ENCODE measurements at regions not wholly inside any gene's neighbourhood (a gene's known extent, or its start where the extent isn't known, plus 50 kb on each side); places are given as distances from the start of the nearest gene placed in this dataset.
"Not testable (repeated sequence)": the region's sequence is repeated elsewhere in the genome, so short reads cannot be mapped to it uniquely, and the experiment has no call there.

DNA sequence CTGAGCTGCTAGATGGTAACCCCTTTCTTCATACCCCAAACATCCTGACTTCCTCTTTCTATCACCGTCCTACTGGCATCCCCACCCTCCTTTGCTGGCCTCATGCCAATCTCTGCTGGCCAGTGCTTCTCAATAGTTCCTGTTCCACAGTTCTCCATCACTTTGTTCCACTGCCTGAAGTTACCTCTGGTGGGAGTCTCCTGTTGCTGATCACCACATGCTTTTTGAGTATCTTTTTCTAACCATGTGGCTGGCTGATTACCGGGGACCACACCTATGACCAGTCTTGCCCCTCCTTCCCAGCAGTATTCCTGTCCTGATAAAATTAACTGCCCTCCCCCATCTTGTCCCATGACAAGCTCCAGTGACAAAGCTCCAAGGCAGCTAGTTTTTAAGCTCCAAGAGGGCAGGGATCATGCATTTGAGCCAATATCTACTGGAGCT lies 380.4 kb upstream of the CCL2 start:
- DNase-seq (ENCODE audit: low spot score in 2 of 2): peak in 1 of 2 donors; percentile 20
- no peak overlapping the region for H3K4me3 ChIP-seq
- H3K9me3 ChIP-seq: no peaks in the 10 kb centered on the region
- H3K36me3 ChIP-seq: no peaks in the 10 kb centered on the region
- H3K4me1 ChIP-seq: no peaks in the 10 kb centered on the region
- TF ChIP-seq POLR2A (IDR thresholded peaks at IDR 0.05) (no peak), EP300 (IDR thresholded peaks at IDR 0.05) (no peak)
- TF ChIP-seq, protein P1, sequence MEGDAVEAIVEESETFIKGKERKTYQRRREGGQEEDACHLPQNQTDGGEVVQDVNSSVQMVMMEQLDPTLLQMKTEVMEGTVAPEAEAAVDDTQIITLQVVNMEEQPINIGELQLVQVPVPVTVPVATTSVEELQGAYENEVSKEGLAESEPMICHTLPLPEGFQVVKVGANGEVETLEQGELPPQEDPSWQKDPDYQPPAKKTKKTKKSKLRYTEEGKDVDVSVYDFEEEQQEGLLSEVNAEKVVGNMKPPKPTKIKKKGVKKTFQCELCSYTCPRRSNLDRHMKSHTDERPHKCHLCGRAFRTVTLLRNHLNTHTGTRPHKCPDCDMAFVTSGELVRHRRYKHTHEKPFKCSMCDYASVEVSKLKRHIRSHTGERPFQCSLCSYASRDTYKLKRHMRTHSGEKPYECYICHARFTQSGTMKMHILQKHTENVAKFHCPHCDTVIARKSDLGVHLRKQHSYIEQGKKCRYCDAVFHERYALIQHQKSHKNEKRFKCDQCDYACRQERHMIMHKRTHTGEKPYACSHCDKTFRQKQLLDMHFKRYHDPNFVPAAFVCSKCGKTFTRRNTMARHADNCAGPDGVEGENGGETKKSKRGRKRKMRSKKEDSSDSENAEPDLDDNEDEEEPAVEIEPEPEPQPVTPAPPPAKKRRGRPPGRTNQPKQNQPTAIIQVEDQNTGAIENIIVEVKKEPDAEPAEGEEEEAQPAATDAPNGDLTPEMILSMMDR (IDR thresholded peaks at IDR 0.05): no peak
- WGBS, 2 donors: 51 to 62% methylated on average over 2 of the region's 2 CpGs
- no peak overlapping the region for H3K27ac ChIP-seq
- no peaks in the 10 kb centered on the region for H3K27me3 ChIP-seq

DNA sequence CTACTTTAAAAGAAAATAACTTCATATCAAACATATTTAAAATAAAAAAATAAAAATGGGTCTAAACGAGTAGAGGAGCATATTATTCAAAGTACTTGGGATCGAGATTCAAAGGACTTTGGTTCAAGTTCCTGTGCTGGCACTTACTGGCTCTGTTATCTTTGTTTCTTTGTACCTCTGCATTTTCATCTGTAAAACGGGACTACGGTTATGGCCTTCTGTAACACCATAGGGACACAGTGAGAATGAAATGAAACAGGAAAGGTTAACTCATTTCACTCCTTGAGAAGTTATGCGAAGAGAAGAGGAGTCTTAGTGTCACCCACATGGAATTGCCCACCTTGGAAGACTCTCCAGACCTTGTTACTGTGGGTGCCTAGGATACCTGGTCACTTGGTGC lies 379.1 kb upstream of the CCL2 start:
- Histone ChIP-seq H3K36me3 (no peaks in the 10 kb centered on the region), H3K27me3 (no peaks in the 10 kb centered on the region), H3K4me1 (no peaks in the 10 kb centered on the region), H3K9me3 (no peaks in the 10 kb centered on the region), H3K27ac (no peak overlapping the region), H3K4me3 (no peak overlapping the region)
- no peak for DNase-seq (ENCODE audit: low spot score in 2 of 2)
- WGBS, 2 donors: 74 to 76% methylated on average over 5 of the region's 5 CpGs
- TF ChIP-seq, protein P1 (IDR thresholded peaks at IDR 0.05): no peak
- no peak for TF ChIP-seq EP300 (IDR thresholded peaks at IDR 0.05)
- TF ChIP-seq POLR2A (IDR thresholded peaks at IDR 0.05): no peak

DNA sequence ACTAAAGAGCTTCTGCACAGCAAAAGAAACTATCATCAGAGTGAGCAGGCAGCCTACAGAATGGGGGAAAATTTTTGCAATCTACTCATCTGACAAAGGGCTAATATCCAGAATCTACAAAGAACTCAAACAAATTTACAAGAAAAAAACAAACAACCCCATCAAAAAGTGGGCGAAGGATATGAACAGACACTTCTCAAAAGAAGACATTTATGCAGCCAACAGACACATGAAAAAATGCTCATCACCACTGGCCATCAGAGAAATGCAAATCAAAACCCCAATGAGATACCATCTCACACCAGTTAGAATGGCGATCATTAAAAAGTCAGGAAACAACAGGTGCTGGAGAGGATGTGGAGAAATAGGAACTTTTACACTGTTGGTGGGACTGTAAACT lies 372.8 kb upstream of the CCL2 start:
- H3K9me3 ChIP-seq; H3K27ac ChIP-seq; H3K4me3 ChIP-seq; DNase-seq (ENCODE audit: low spot score in 2 of 2); H3K36me3 ChIP-seq; H3K27me3 ChIP-seq; H3K4me1 ChIP-seq: not testable (repeated sequence)
- 90 to 91% methylated on average over 2 of the region's 2 CpGs for whole genome bisulfite sequencing, 2 donors

DNA sequence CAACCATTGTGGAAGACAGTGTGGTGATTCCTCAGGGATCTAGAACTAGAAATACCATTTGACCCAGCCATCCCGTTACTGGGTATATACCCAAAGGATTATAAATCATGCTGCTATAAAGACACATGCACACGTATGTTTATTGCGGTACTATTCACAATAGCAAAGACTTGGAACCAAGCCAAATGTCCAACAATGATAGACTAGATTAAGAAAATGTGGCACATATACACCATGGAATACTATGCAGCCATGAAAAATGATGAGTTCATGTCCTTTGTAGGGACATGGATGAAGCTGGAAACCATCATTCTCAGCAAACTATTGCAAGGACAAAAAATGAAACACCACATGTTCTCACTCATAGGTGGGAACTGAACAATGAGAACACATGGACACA lies 372.4 kb upstream of the CCL2 start:
- H3K4me1 ChIP-seq; H3K9me3 ChIP-seq; H3K27ac ChIP-seq; H3K27me3 ChIP-seq; H3K36me3 ChIP-seq; H3K4me3 ChIP-seq; DNase-seq (ENCODE audit: low spot score in 2 of 2): not testable (repeated sequence)
- 94 to 96% methylated on average over 3 of the region's 3 CpGs for WGBS, 2 donors

DNA sequence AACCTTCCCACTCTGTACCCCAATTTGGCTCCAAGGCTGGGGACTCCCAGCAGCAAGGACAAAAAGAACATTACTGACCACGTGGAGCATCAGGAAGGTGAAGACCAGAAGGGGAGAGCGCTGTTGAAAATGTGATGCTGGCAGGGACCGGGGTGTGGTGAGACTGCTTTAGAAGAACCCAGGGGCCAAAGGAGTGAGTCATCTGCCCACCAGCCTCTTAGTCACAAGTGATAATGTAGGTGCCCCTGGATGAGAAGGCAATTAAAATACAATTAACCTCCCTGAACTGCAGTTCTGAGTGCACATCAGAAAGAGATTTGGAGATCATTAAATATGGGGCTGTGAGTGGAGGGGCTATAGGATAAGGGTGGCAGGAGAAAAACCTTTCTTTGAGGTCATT lies 366.6 kb upstream of the CCL2 start:
- DNase-seq (ENCODE audit: low spot score in 2 of 2): no peak
- Histone ChIP-seq H3K4me3 (no peak overlapping the region), H3K9me3 (no peaks in the 10 kb centered on the region), H3K27me3 (no peaks in the 10 kb centered on the region), H3K36me3 (no peaks in the 10 kb centered on the region), H3K4me1 (no peaks in the 10 kb centered on the region), H3K27ac (no peak overlapping the region)
- WGBS, 2 donors: 65 to 83% methylated on average over 3 of the region's 3 CpGs
- TF ChIP-seq, protein P1 (IDR thresholded peaks at IDR 0.05): no peak
- TF ChIP-seq POLR2A (IDR thresholded peaks at IDR 0.05) (no peak), EP300 (IDR thresholded peaks at IDR 0.05) (no peak)

DNA sequence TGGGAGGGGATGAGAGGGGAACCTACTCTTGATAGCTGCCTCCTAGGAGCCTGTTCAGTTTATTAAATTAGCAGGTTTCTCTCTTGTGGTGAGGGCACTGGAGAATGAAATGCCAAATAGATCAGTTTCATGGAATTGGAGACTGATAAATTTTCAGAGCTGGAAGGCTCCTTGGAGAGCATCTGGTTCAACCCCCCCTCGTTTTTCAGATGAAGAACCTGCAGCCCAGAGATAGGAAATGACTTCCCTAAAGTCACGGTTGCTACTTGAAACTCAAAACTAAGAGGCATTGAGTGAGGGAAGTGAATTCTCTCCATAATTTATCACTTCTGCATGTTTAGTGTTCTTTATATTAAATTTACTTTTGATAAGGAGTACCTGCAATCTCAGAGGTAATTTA lies 366.0 kb upstream of the CCL2 start:
- no peaks in the 10 kb centered on the region for H3K9me3 ChIP-seq
- no peak for TF ChIP-seq EP300 (IDR thresholded peaks at IDR 0.05)
- TF ChIP-seq POLR2A (IDR thresholded peaks at IDR 0.05): no peak
- TF ChIP-seq, protein P1 (IDR thresholded peaks at IDR 0.05): no peak
- no peak overlapping the region for H3K4me3 ChIP-seq
- no peak overlapping the region for H3K27ac ChIP-seq
- no peaks in the 10 kb centered on the region for H3K36me3 ChIP-seq
- no peak for DNase-seq (ENCODE audit: low spot score in 2 of 2)
- WGBS, 2 donors: 32 to 50% methylated on average over 2 of the region's 2 CpGs
- H3K4me1 ChIP-seq: no peaks in the 10 kb centered on the region
- H3K27me3 ChIP-seq: no peaks in the 10 kb centered on the region
